ENCODE measurements at regions not wholly inside any gene's neighbourhood (a gene's known extent, or its start where the extent isn't known, plus 50 kb on each side); places are given as distances from the start of the nearest gene placed in this dataset.

GRCh38 chr2:9693196-9693491, 62.3 kb upstream of the YWHAQ start:
- TF ChIP-seq SUZ12 (IDR thresholded peaks at IDR 0.05; ENCODE audit: extremely low read depth, insufficient read depth, insufficient read length): no peak
- TF ChIP-seq ZNF274 (IDR thresholded peaks at IDR 0.05; ENCODE audit: low read depth, low read length): no peak
- TF ChIP-seq YY1 (IDR thresholded peaks at IDR 0.05; ENCODE audit: insufficient read depth, insufficient read length): no peak

All from NT2/D1 (cell line).